ENCODE measurements at regions not wholly inside any gene's neighbourhood (a gene's known extent, or its start where the extent isn't known, plus 50 kb on each side); places are given as distances from the start of the nearest gene placed in this dataset.

DNA sequence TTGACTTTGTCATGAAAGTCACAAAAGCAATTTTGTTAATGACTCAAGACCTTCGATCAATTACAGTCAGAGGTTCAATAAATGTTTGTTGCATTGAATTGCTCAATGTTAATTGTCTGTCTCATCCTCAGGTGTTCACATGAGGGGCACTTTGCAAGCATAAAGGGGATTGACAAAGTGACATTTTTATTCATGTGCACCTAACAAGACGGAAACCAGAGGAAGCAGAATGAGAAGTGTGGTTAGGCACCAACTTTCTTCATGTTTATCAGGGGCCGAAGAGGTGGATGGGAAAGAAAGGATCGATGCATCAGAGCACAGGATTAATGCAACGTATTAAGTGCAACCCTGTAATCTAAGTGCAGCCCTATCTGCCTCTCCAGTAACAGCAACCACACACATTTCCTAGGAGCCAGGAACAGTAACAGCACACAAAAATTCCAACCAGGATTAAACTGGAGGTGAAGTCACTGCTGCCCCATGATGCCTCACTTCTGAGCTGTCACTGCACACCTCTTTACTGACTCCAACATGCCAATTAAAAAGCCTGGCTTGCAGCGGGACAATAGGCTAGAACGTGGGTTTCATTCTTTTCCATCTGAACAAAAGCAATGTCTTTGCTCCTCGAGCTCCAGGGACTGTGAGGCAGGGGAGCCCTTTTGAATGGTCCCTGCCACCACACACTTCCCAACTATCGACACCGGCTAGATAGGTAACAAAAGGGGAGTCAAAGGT, 262.7 kb downstream of the CD83 start:
- Histone ChIP-seq H3K79me2 (ENCODE audit: insufficient read depth) (no peaks in the 10 kb centered on the region), H3K36me3 (ENCODE audit: low read depth) (no peaks in the 10 kb centered on the region), H3K4me1 (ENCODE audit: insufficient read depth) (no peaks in the 10 kb centered on the region), H2AFZ (no peak overlapping the region), H3K9ac (no peak overlapping the region), H3K9me3 (ENCODE audit: low read depth) (no peaks in the 10 kb centered on the region), H3K27me3 (replicated peaks; ENCODE audit: insufficient read depth) (no peaks in the 10 kb centered on the region), H3K9me2 (ENCODE audit: insufficient read depth) (no peaks in the 10 kb centered on the region), H3K4me2 (ENCODE audit: unreplicated experiment) (no peak overlapping the region), H3K4me3 (no peak overlapping the region), H4K20me1 (ENCODE audit: insufficient read depth) (no peaks in the 10 kb centered on the region), H3K27ac (no peak overlapping the region), H3F3A (ENCODE audit: insufficient read depth) (no peaks in the 10 kb centered on the region)
- in situ Hi-C loops (cut with MboI): no loop called here
- TF ChIP-seq EZH2phosphoT487 (IDR thresholded peaks at IDR 0.05; ENCODE audit: insufficient read depth, low read depth) (no peak), EZH2 (IDR thresholded peaks at IDR 0.05; ENCODE audit: insufficient read depth, poor library complexity, severe bottlenecking) (no peak)
- 67 to 72% methylated on average over 10 of the region's 10 CpGs for WGBS, 2 experiments (ENCODE audit: low coverage in 1 of 2, low lambda C conversion rate in 2 of 2, missing lambda C conversion rate in 2 of 2)
- DNase-seq: no peak

DNA sequence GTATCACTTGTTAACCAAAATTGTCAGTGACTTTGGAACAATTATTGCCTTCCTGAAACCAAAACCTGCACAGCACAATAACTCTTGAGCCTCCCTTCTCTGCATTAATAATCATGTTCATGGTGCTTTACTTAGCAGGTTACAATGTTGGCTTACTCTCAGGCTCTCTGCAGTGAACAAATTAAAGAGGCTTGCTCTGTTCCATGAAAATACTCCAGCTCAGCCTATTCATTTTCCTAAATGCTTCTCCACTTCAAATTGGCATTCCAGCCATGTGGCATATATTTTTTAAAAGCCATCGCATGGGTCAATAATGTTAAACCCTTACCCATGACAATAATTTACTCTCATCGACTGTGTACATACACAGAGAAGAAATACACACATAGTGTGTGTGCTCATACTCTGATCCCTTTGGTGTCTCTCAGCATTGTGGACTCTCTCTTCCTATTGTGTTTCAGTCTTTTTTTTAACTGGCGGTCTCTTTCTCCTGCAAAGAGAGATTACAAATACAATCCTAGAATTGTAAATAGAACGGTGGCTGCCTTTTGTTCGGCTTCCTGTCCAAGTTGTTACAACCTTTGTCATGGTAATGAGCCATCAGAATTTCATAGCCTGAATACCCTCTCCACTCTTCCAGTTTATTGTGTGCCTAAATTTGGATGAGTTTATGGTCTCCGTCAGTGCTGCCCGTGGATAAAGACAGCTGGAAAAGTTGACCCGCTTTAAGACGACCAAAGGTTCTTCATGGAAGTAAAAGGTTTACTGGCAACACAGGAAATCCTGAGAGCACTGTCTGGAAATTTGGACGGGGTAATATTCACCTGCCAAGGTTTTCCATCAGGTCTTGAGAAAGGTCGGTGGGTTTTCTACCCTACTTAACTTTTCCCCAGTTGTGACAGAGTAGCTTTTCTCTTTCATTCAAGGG, 263.6 kb downstream of the CD83 start:
- H3K79me2 ChIP-seq (ENCODE audit: insufficient read depth): no peaks in the 10 kb centered on the region
- H3K27me3 ChIP-seq (replicated peaks; ENCODE audit: insufficient read depth): no peaks in the 10 kb centered on the region
- no peak overlapping the region for H3K4me3 ChIP-seq
- no peak for DNase-seq
- 69 to 77% methylated on average over 11 of the region's 11 CpGs for WGBS, 2 experiments (ENCODE audit: low coverage in 1 of 2, low lambda C conversion rate in 2 of 2, missing lambda C conversion rate in 2 of 2)
- in situ Hi-C loops (cut with MboI): no loop called here
- H3K27ac ChIP-seq: no peak overlapping the region
- no peaks in the 10 kb centered on the region for H4K20me1 ChIP-seq (ENCODE audit: insufficient read depth)
- H3K36me3 ChIP-seq (ENCODE audit: low read depth): no peaks in the 10 kb centered on the region
- TF ChIP-seq EZH2 (IDR thresholded peaks at IDR 0.05; ENCODE audit: insufficient read depth, poor library complexity, severe bottlenecking): no peak
- TF ChIP-seq EZH2phosphoT487 (IDR thresholded peaks at IDR 0.05; ENCODE audit: insufficient read depth, low read depth): no peak
- H3K9me3 ChIP-seq (ENCODE audit: low read depth): no peaks in the 10 kb centered on the region
- no peak overlapping the region for H3K4me2 ChIP-seq (ENCODE audit: unreplicated experiment)
- H2AFZ ChIP-seq: no peak overlapping the region
- no peak overlapping the region for H3K9ac ChIP-seq
- no peaks in the 10 kb centered on the region for H3K9me2 ChIP-seq (ENCODE audit: insufficient read depth)
- no peaks in the 10 kb centered on the region for H3F3A ChIP-seq (ENCODE audit: insufficient read depth)
- no peaks in the 10 kb centered on the region for H3K4me1 ChIP-seq (ENCODE audit: insufficient read depth)

DNA sequence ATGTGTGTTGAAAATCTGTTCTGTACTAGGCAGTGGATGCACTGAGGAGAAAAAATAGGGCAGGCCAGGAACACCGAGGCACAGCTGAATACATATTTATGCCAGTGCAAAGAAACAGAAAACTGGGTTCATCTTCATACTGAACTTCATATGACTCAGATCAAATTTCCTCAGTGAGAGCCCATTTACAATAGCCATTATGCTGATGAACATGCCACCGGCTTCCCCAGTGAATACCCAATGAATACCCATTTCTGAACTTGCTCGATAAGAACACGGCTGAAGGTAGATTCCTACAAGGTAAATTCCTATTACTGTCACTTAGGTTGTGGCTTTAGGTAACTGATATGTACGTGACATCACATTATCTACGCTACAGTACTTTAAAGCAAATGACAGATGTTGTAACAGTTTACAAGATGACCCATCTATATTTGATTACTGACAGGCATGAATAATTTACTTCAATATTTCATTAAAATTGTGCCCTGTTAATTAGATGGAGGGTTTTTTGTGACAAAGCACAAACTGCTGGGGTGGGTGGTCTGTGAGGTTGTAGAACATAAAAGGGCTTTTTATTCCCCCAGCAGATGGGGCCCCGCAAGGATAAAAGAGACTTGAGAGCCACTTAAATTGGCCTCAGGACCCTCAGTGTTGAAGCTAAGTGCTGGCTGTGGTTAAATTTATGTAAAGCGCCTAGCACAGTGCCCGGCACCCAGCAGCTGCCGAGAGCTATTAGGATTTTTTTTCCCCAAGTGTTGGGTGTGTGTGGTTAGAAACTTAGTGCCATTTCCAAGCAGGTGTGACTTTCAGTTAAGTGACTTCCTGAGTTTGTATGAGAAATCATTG, 264.5 kb downstream of the CD83 start:
- Histone ChIP-seq H3K79me2 (ENCODE audit: insufficient read depth) (no peaks in the 10 kb centered on the region), H3K27me3 (replicated peaks; ENCODE audit: insufficient read depth) (no peaks in the 10 kb centered on the region), H3K9ac (no peak overlapping the region), H3K9me2 (ENCODE audit: insufficient read depth) (no peaks in the 10 kb centered on the region), H2AFZ (no peak overlapping the region), H3K27ac (no peak overlapping the region), H3K4me1 (ENCODE audit: insufficient read depth) (no peaks in the 10 kb centered on the region), H4K20me1 (ENCODE audit: insufficient read depth) (no peaks in the 10 kb centered on the region), H3F3A (ENCODE audit: insufficient read depth) (no peaks in the 10 kb centered on the region), H3K9me3 (ENCODE audit: low read depth) (no peaks in the 10 kb centered on the region), H3K4me3 (no peak overlapping the region), H3K36me3 (ENCODE audit: low read depth) (no peaks in the 10 kb centered on the region), H3K4me2 (ENCODE audit: unreplicated experiment) (no peak overlapping the region)
- no peak for DNase-seq
- 92% methylated on average over 10 of the region's 10 CpGs for WGBS, 2 experiments (ENCODE audit: low coverage in 1 of 2, low lambda C conversion rate in 2 of 2, missing lambda C conversion rate in 2 of 2)
- in situ Hi-C loops (cut with MboI): no loop called here
- TF ChIP-seq EZH2phosphoT487 (IDR thresholded peaks at IDR 0.05; ENCODE audit: insufficient read depth, low read depth) (no peak), EZH2 (IDR thresholded peaks at IDR 0.05; ENCODE audit: insufficient read depth, poor library complexity, severe bottlenecking) (no peak)

DNA sequence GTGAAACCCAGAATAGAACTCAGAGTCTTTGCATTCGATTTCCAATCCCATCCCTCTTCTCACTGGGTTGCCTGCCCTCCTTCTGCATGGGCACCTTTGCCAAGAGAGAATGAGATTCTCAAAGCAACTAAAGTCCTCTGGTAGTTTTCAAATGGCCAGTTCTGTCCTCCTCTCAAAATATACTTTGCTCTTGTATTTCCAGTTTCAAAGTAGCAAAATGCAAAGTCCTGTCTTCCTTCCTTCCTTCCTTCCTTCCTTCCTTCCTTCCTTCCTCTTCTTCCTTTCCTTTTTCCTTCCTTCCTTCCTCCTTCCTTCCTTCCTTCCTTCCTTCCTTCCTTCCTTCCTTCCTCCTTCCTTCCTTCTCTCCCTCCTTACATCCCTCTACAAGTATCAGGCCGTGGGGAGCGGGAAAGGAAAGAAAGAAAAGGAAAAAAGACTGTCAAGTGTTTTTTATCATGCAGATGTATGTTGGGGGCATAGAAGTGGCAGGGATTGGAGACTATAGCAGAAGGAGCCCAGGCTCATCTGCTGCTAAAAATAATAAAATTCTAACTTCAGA, 265.2 kb downstream of the CD83 start:
- Histone ChIP-seq H3K9ac (no peak overlapping the region), H3K9me2 (ENCODE audit: insufficient read depth) (no peaks in the 10 kb centered on the region), H3F3A (ENCODE audit: insufficient read depth) (no peaks in the 10 kb centered on the region), H3K27me3 (replicated peaks; ENCODE audit: insufficient read depth) (no peaks in the 10 kb centered on the region), H3K4me2 (ENCODE audit: unreplicated experiment) (no peak overlapping the region), H2AFZ (no peak overlapping the region), H4K20me1 (ENCODE audit: insufficient read depth) (no peaks in the 10 kb centered on the region), H3K4me3 (no peak overlapping the region), H3K9me3 (ENCODE audit: low read depth) (no peaks in the 10 kb centered on the region), H3K79me2 (ENCODE audit: insufficient read depth) (no peaks in the 10 kb centered on the region), H3K27ac (no peak overlapping the region), H3K36me3 (ENCODE audit: low read depth) (no peaks in the 10 kb centered on the region), H3K4me1 (ENCODE audit: insufficient read depth) (no peaks in the 10 kb centered on the region)
- DNase-seq: no peak
- in situ Hi-C loops (cut with MboI): no loop called here
- TF ChIP-seq EZH2 (IDR thresholded peaks at IDR 0.05; ENCODE audit: insufficient read depth, poor library complexity, severe bottlenecking): no peak
- no peak for TF ChIP-seq EZH2phosphoT487 (IDR thresholded peaks at IDR 0.05; ENCODE audit: insufficient read depth, low read depth)
- WGBS, 2 experiments (ENCODE audit: low coverage in 1 of 2, low lambda C conversion rate in 2 of 2, missing lambda C conversion rate in 2 of 2): 60 to 92% methylated on average over 3 of the region's 3 CpGs

Data from GM23248 (cell line).